RWPE2 (cell line): ENCODE measurements at regions not wholly inside any gene's neighbourhood (a gene's known extent, or its start where the extent isn't known, plus 50 kb on each side); places are given as distances from the start of the nearest gene placed in this dataset.

Source experiments
- ATAC-seq: fragments of 200-7000 bp; cut with Tn5 transposase; 3 replicates; pipeline ENCODE4 v1.9.1; 2021; ENCODE audit warnings: low read depth
- DNase-seq: peaks from one replicate; pipeline ENCODE4 v3.0.0-alpha.2; 2020; ENCODE audit warnings: low spot score
- H3K27ac ChIP-seq: fragments of 450-650 bp; 2 replicates; pipeline ENCODE4 v1.5.1; 2017; ENCODE audit warnings: mild to moderate bottlenecking; ENCODE audit not compliant: poor library complexity, severe bottlenecking
- H3K27me3 ChIP-seq: fragments of 250-450 bp; sonication (Bioruptor Pico); 2 replicates; pipeline ENCODE4 v1.5.1; 2021; ENCODE audit warnings: mild to moderate bottlenecking, moderate library complexity; ENCODE audit not compliant: insufficient read depth, poor library complexity, severe bottlenecking
- H3K36me3 ChIP-seq: fragments of 250-450 bp; sonication (Bioruptor Pico); 2 replicates; pipeline ENCODE4 v1.5.1; 2020; ENCODE audit warnings: low read depth, mild to moderate bottlenecking, moderate library complexity
- H3K4me1 ChIP-seq: fragments of 250-450 bp; sonication (Bioruptor Pico); 2 replicates; pipeline ENCODE4 v1.5.1; 2021; ENCODE audit warnings: mild to moderate bottlenecking, moderate library complexity; ENCODE audit not compliant: insufficient read depth, poor library complexity, severe bottlenecking
- H3K4me3 ChIP-seq: fragments of 250-450 bp; sonication (Bioruptor Pico); 2 replicates; pipeline ENCODE4 v1.5.1; 2021; ENCODE audit warnings: mild to moderate bottlenecking, moderate library complexity; ENCODE audit not compliant: severe bottlenecking
- H3K9me3 ChIP-seq: fragments of 250-450 bp; sonication (Bioruptor Pico); 2 replicates; pipeline ENCODE4 v1.5.1; 2021; ENCODE audit warnings: mild to moderate bottlenecking, moderate library complexity; ENCODE audit not compliant: severe bottlenecking
- CTCF ChIP-seq: fragments of 450-650 bp; IDR thresholded peaks from one replicate; pipeline ENCODE4 v1.5.1; 2017; ENCODE audit warnings: mild to moderate bottlenecking, moderate library complexity; ENCODE audit not compliant: poor library complexity, severe bottlenecking

- Histone ChIP-seq H3K36me3 (no peaks in the 10 kb centered on the region), H3K4me3 (no peak overlapping the region), H3K27ac (no peak overlapping the region), H3K27me3 (no peaks in the 10 kb centered on the region), H3K9me3 (no peaks in the 10 kb centered on the region), H3K4me1 (no peaks in the 10 kb centered on the region)
- TF ChIP-seq CTCF: no peak
- DNase-seq (no peak), ATAC-seq (no peak)
These were observed 384.0 kb upstream of the DMAC1 start for GRCh38 chr9:8183618-8184017.

DNA sequence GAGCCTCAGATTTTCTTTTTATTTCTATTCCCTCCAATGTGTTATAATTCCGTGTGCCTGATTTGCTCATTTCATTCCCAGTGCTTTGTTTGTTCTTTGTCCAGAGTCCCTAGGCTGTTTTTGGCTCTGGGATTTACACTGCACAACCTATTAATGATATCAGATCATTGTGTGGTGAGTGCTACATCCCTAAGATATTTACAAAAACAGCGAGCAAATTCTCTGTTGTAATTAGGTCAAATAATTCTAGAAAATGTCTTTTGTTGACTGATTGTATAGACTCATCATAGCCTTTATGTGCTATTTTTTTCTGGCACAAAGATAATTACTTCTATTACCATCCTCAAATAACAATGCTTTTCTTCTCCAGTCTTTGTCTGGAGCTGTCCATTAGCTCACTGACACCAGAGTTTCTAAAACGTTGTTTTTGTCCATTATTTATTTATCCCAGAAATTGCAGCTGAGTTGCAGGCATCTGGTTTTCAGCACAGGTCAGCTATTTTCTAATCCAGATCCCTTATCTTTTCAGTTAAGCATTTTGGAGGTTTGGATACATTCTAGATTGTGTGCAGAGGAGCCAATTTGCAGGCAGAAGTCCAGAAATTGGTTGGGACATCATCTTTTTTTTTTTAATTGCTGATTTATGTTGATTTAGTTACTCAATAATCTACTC is 379.9 kb upstream of the DMAC1 start:
- no peaks in the 10 kb centered on the region for H3K9me3 ChIP-seq
- TF ChIP-seq CTCF: no peak
- H3K36me3 ChIP-seq: no peaks in the 10 kb centered on the region
- no peak overlapping the region for H3K4me3 ChIP-seq
- H3K27me3 ChIP-seq: no peaks in the 10 kb centered on the region
- ATAC-seq (no peak), DNase-seq (no peak)
- no peaks in the 10 kb centered on the region for H3K4me1 ChIP-seq
- no peak overlapping the region for H3K27ac ChIP-seq

GRCh38 chr9:8172000-8172399 is 372.4 kb upstream of the DMAC1 start:
- Histone ChIP-seq H3K36me3 (no peaks in the 10 kb centered on the region), H3K27ac (no peak overlapping the region), H3K4me1 (no peaks in the 10 kb centered on the region), H3K4me3 (no peak overlapping the region), H3K27me3 (no peaks in the 10 kb centered on the region), H3K9me3 (no peaks in the 10 kb centered on the region)
- ATAC-seq (no peak), DNase-seq (no peak)
- no peak for TF ChIP-seq CTCF

- H3K4me1 ChIP-seq: no peaks in the 10 kb centered on the region
- ATAC-seq (no peak), DNase-seq (no peak)
- no peaks in the 10 kb centered on the region for H3K36me3 ChIP-seq
- no peaks in the 10 kb centered on the region for H3K9me3 ChIP-seq
- TF ChIP-seq CTCF: no peak
- no peak overlapping the region for H3K4me3 ChIP-seq
- H3K27ac ChIP-seq: no peak overlapping the region
- H3K27me3 ChIP-seq: no peaks in the 10 kb centered on the region
These were observed 369.4 kb upstream of the DMAC1 start for GRCh38 chr9:8168916-8169438.

DNA sequence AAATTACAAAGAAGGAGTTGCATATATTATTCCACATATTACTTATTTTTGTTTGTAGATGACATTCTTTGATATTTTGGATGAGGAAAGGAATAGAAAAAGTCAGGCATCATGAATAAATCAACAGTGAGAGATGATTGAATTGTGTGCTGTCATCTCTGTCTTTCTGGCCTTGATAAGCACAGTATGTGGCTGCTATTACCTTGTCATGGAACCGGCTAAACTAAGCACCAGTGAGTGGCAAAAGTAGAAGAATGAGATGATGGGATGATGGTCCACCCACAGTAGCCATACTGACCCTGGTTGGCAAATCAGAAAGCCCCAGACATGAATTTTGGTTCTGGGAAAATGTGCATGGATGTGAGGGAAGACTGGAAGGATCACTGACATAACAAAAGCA is 361.2 kb upstream of the DMAC1 start:
- no peak for TF ChIP-seq CTCF
- H3K27ac ChIP-seq: no peak overlapping the region
- no peaks in the 10 kb centered on the region for H3K27me3 ChIP-seq
- no peak overlapping the region for H3K4me3 ChIP-seq
- no peaks in the 10 kb centered on the region for H3K36me3 ChIP-seq
- DNase-seq: no peak
- no peaks in the 10 kb centered on the region for H3K4me1 ChIP-seq
- no peaks in the 10 kb centered on the region for H3K9me3 ChIP-seq
- ATAC-seq: no peak
